ENCODE measurements at regions not wholly inside any gene's neighbourhood (a gene's known extent, or its start where the extent isn't known, plus 50 kb on each side); places are given as distances from the start of the nearest gene placed in this dataset.

DNA sequence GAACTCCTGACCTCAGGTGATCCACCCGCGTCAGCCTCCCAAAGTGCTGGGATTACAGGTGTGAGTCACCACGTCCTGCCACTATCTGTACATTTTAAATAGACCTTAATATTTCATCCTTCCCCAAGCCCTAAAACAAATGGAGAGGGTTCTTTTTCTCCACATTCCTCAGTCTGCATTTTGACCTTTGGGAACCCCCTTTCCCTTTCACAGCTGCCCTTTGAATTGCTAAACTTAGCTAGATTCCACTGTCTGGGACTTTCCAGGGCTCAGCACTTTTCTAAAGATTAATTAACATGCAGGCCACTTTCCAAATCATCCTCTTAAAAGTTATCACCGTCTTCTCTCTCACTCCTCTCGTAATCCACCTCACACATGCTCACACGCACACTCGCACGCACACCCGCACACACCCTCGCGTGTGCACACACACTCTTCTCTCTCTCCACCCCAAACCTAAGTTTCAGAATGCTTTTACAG is 124.2 kb downstream of the TMCO5A start:
- CTCF ChIA-PET = no interaction called here

GRCh38 chr15:38059665-38060064 is 125.2 kb downstream of the TMCO5A start:
- WGBS (ENCODE audit: insufficient coverage) = 100% methylated on average over 1 of the region's 1 CpG
- Histone ChIP-seq H3K4me3 (ENCODE audit: control insufficient read depth in 1 of 7, extremely low read depth in 1 of 7, insufficient read depth in 4 of 7, low read depth in 2 of 7, low read length in 6 of 7) (no peak overlapping the region), H3K36me3 (ENCODE audit: control insufficient read depth in 4 of 4, insufficient read depth in 4 of 4, low read length in 3 of 4) (no peaks in the 10 kb centered on the region), H3K9me3 (ENCODE audit: control extremely low read depth in 1 of 5, control insufficient read depth in 4 of 5, insufficient read depth in 2 of 5, low read depth in 1 of 5, low read length in 4 of 5) (no peaks in the 10 kb centered on the region), H3K27ac (ENCODE audit: insufficient read depth in 1 of 2, low read depth in 1 of 2, low read length in 2 of 2, poor library complexity in 1 of 2, severe bottlenecking in 2 of 2) (no peak overlapping the region), H3K27me3 (replicated peaks in 2 of 5; ENCODE audit: control insufficient read depth in 4 of 5, insufficient read depth in 5 of 5, low read length in 4 of 5) (no peaks in the 10 kb centered on the region), H3K4me1 (ENCODE audit: control extremely low read depth in 1 of 4, control insufficient read depth in 4 of 4, insufficient read depth in 4 of 4, low read length in 3 of 4) (no peaks in the 10 kb centered on the region)
- ChIA-PET POLR2A (no interaction called here), CTCF (interaction anchor here (0.9 to 1.2 kb wide), 2 partner anchors 9 to 20 kb away, joined by 3 to 4 read pairs; no protein-coding TSS in a partner anchor)
- DNase-seq = no peak

More for the DNA sequence above, 124.2 kb downstream of the TMCO5A start:
- no peak overlapping the region for H3K4me3 ChIP-seq (ENCODE audit: control insufficient read depth in 1 of 7, extremely low read depth in 1 of 7, insufficient read depth in 4 of 7, low read depth in 2 of 7, low read length in 6 of 7)
- H3K4me1 ChIP-seq (ENCODE audit: control extremely low read depth in 1 of 4, control insufficient read depth in 4 of 4, insufficient read depth in 4 of 4, low read length in 3 of 4) = no peaks in the 10 kb centered on the region
- no peaks in the 10 kb centered on the region for H3K36me3 ChIP-seq (ENCODE audit: control insufficient read depth in 4 of 4, insufficient read depth in 4 of 4, low read length in 3 of 4)
- 95% methylated on average over 3 of the region's 11 CpGs for WGBS (ENCODE audit: insufficient coverage)
- POLR2A ChIA-PET = no interaction called here
- H3K9me3 ChIP-seq (ENCODE audit: control extremely low read depth in 1 of 5, control insufficient read depth in 4 of 5, insufficient read depth in 2 of 5, low read depth in 1 of 5, low read length in 4 of 5) = no peaks in the 10 kb centered on the region
- no peaks in the 10 kb centered on the region for H3K27me3 ChIP-seq (replicated peaks in 2 of 5; ENCODE audit: control insufficient read depth in 4 of 5, insufficient read depth in 5 of 5, low read length in 4 of 5)
- no peak for DNase-seq
- H3K27ac ChIP-seq (ENCODE audit: insufficient read depth in 1 of 2, low read depth in 1 of 2, low read length in 2 of 2, poor library complexity in 1 of 2, severe bottlenecking in 2 of 2) = no peak overlapping the region

- Histone ChIP-seq H3K9me3 (ENCODE audit: control extremely low read depth in 1 of 5, control insufficient read depth in 4 of 5, insufficient read depth in 2 of 5, low read depth in 1 of 5, low read length in 4 of 5) (no peaks in the 10 kb centered on the region), H3K27me3 (replicated peaks in 2 of 5; ENCODE audit: control insufficient read depth in 4 of 5, insufficient read depth in 5 of 5, low read length in 4 of 5) (no peaks in the 10 kb centered on the region), H3K4me3 (ENCODE audit: control insufficient read depth in 1 of 7, extremely low read depth in 1 of 7, insufficient read depth in 4 of 7, low read depth in 2 of 7, low read length in 6 of 7) (no peak overlapping the region), H3K27ac (ENCODE audit: insufficient read depth in 1 of 2, low read depth in 1 of 2, low read length in 2 of 2, poor library complexity in 1 of 2, severe bottlenecking in 2 of 2) (no peak overlapping the region), H3K4me1 (ENCODE audit: control extremely low read depth in 1 of 4, control insufficient read depth in 4 of 4, insufficient read depth in 4 of 4, low read length in 3 of 4) (no peaks in the 10 kb centered on the region), H3K36me3 (ENCODE audit: control insufficient read depth in 4 of 4, insufficient read depth in 4 of 4, low read length in 3 of 4) (no peaks in the 10 kb centered on the region)
- DNase-seq = no peak
- ChIA-PET CTCF (interaction anchor here (1.4 kb wide), 1 partner anchor 57 kb away, joined by 3 read pairs; no protein-coding TSS in a partner anchor), POLR2A (no interaction called here)
- no CpG with 5 or more reads among the region's 6 CpGs for WGBS (ENCODE audit: insufficient coverage)
Measured at GRCh38 chr15:38061856-38062649, 127.6 kb downstream of the TMCO5A start.

DNA sequence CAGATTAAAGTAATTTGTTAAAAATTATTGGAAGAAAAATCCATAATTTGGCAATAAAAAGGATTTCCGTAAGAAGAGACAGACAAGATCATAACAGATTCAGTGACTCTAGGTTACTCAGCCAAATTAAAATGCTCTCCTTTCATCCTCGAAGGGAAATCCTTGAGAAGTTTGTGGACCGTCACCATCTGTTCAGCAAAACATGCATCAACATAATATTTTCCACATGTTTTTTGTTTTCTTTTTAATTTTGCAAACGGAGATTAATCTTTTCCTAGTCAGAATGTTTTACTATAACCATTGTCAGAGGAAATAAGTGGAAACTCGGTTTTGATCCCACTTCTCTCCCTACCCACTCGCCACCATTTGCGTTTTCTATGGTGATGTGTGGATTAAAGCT is 128.3 kb downstream of the TMCO5A start:
- no peaks in the 10 kb centered on the region for H3K27me3 ChIP-seq (replicated peaks in 2 of 5; ENCODE audit: control insufficient read depth in 4 of 5, insufficient read depth in 5 of 5, low read length in 4 of 5)
- ChIA-PET POLR2A (no interaction called here), CTCF (interaction anchor here (1.1 to 1.4 kb wide), 2 partner anchors 13 to 58 kb away, joined by 3 read pairs; no protein-coding TSS in a partner anchor)
- no peaks in the 10 kb centered on the region for H3K4me1 ChIP-seq (ENCODE audit: control extremely low read depth in 1 of 4, control insufficient read depth in 4 of 4, insufficient read depth in 4 of 4, low read length in 3 of 4)
- DNase-seq = no peak
- no peak overlapping the region for H3K4me3 ChIP-seq (ENCODE audit: control insufficient read depth in 1 of 7, extremely low read depth in 1 of 7, insufficient read depth in 4 of 7, low read depth in 2 of 7, low read length in 6 of 7)
- H3K27ac ChIP-seq (ENCODE audit: insufficient read depth in 1 of 2, low read depth in 1 of 2, low read length in 2 of 2, poor library complexity in 1 of 2, severe bottlenecking in 2 of 2) = no peak overlapping the region
- H3K36me3 ChIP-seq (ENCODE audit: control insufficient read depth in 4 of 4, insufficient read depth in 4 of 4, low read length in 3 of 4) = no peaks in the 10 kb centered on the region
- WGBS (ENCODE audit: insufficient coverage) = 100% methylated on average over 2 of the region's 7 CpGs
- H3K9me3 ChIP-seq (ENCODE audit: control extremely low read depth in 1 of 5, control insufficient read depth in 4 of 5, insufficient read depth in 2 of 5, low read depth in 1 of 5, low read length in 4 of 5) = no peaks in the 10 kb centered on the region

- H3K9me3 ChIP-seq (ENCODE audit: control extremely low read depth in 1 of 5, control insufficient read depth in 4 of 5, insufficient read depth in 2 of 5, low read depth in 1 of 5, low read length in 4 of 5) = no peaks in the 10 kb centered on the region
- 50% methylated on average over 2 of the region's 5 CpGs for WGBS (ENCODE audit: insufficient coverage)
- H3K36me3 ChIP-seq (ENCODE audit: control insufficient read depth in 4 of 4, insufficient read depth in 4 of 4, low read length in 3 of 4) = no peaks in the 10 kb centered on the region
- ChIA-PET POLR2A (no interaction called here), CTCF (no interaction called here)
- DNase-seq = no peak
- H3K27me3 ChIP-seq (replicated peaks in 2 of 5; ENCODE audit: control insufficient read depth in 4 of 5, insufficient read depth in 5 of 5, low read length in 4 of 5) = no peaks in the 10 kb centered on the region
- H3K4me1 ChIP-seq (ENCODE audit: control extremely low read depth in 1 of 4, control insufficient read depth in 4 of 4, insufficient read depth in 4 of 4, low read length in 3 of 4) = peaks cover 4 to 18% (median 15%) of the 10 kb centered on the region in 4 experiments
- no peak overlapping the region for H3K27ac ChIP-seq (ENCODE audit: insufficient read depth in 1 of 2, low read depth in 1 of 2, low read length in 2 of 2, poor library complexity in 1 of 2, severe bottlenecking in 2 of 2)
- H3K4me3 ChIP-seq (ENCODE audit: control insufficient read depth in 1 of 7, extremely low read depth in 1 of 7, insufficient read depth in 4 of 7, low read depth in 2 of 7, low read length in 6 of 7) = no peak overlapping the region
Measured at GRCh38 chr15:38065721-38066345, 131.4 kb downstream of the TMCO5A start.

GRCh38 chr15:38066612-38067011 is 132.2 kb downstream of the TMCO5A start:
- Histone ChIP-seq H3K9me3 (ENCODE audit: control extremely low read depth in 1 of 5, control insufficient read depth in 4 of 5, insufficient read depth in 2 of 5, low read depth in 1 of 5, low read length in 4 of 5) (no peaks in the 10 kb centered on the region), H3K36me3 (ENCODE audit: control insufficient read depth in 4 of 4, insufficient read depth in 4 of 4, low read length in 3 of 4) (no peaks in the 10 kb centered on the region), H3K27ac (ENCODE audit: insufficient read depth in 1 of 2, low read depth in 1 of 2, low read length in 2 of 2, poor library complexity in 1 of 2, severe bottlenecking in 2 of 2) (no peak overlapping the region), H3K4me3 (ENCODE audit: control insufficient read depth in 1 of 7, extremely low read depth in 1 of 7, insufficient read depth in 4 of 7, low read depth in 2 of 7, low read length in 6 of 7) (no peak overlapping the region), H3K4me1 (ENCODE audit: control extremely low read depth in 1 of 4, control insufficient read depth in 4 of 4, insufficient read depth in 4 of 4, low read length in 3 of 4) (peaks cover 4 to 19% (median 15%) of the 10 kb centered on the region in 4 experiments), H3K27me3 (replicated peaks in 2 of 5; ENCODE audit: control insufficient read depth in 4 of 5, insufficient read depth in 5 of 5, low read length in 4 of 5) (no peaks in the 10 kb centered on the region)
- no peak for DNase-seq
- CTCF ChIA-PET = no interaction called here
- POLR2A ChIA-PET = no interaction called here
- WGBS (ENCODE audit: insufficient coverage) = 100% methylated on average over 2 of the region's 3 CpGs
